A673 (cell line): ENCODE measurements at regions not wholly inside any gene's neighbourhood (a gene's known extent, or its start where the extent isn't known, plus 50 kb on each side); places are given as distances from the start of the nearest gene placed in this dataset.
"Not testable (repeated sequence)": the region's sequence is repeated elsewhere in the genome, so short reads cannot be mapped to it uniquely, and the experiment has no call there.

Experiments
- BruUV-seq: library from RNA; stranded (reverse); fragments of 400-500 nt; replicated peaks from 2 replicates; lab custom pipeline; 2021; lab: Mats Ljungman, UMichigan
- CTCF ChIA-PET: fragments of 300-600 bp; sonication (Branson Sonifier 250); formaldehyde crosslinking; loops from one replicate; lab custom pipeline; 2022; ENCODE audit warnings: antibody characterized with exemption; lab: Charles Lee
- POLR2A ChIA-PET: fragments of 300-600 bp; sonication (Branson Sonifier 250); formaldehyde crosslinking; loops from one replicate; lab custom pipeline; 2022; ENCODE audit warnings: antibody characterized with exemption; ENCODE audit not compliant: low non-redundant PET; lab: Charles Lee
- DNase-seq: peaks from one replicate; pipeline ENCODE4 v3.0.0-alpha.2; 2015; ENCODE audit warnings: low spot score
- H3K27ac ChIP-seq: fragments of 200-600 bp; sonication (generic); 2 replicates; pipeline ENCODE4 v1.5.1; 2016; ENCODE audit warnings: mixed run types, low read depth, mild to moderate bottlenecking, mixed read lengths, antibody characterized with exemption, low read length; ENCODE audit not compliant: poor library complexity, severe bottlenecking
- H3K27me3 ChIP-seq: fragments of 200-600 bp; sonication (generic); replicated peaks from 2 replicates; pipeline ENCODE4 v1.6.1; 2017; ENCODE audit warnings: mixed run types, low read depth, mild to moderate bottlenecking, mixed read lengths, antibody characterized with exemption, low read length; ENCODE audit not compliant: insufficient read depth, poor library complexity
- H3K36me3 ChIP-seq: fragments of 200-600 bp; sonication (generic); 2 replicates; pipeline ENCODE4 v1.6.1; 2016; ENCODE audit warnings: mixed run types, mild to moderate bottlenecking, mixed read lengths, antibody characterized with exemption, low read length; ENCODE audit not compliant: insufficient read depth, poor library complexity, severe bottlenecking
- H3K4me1 ChIP-seq: fragments of 200-600 bp; sonication (generic); 2 replicates; pipeline ENCODE4 v1.6.1; 2017; ENCODE audit warnings: mixed run types, mild to moderate bottlenecking, mixed read lengths, antibody characterized with exemption, low read length; ENCODE audit not compliant: insufficient read depth, poor library complexity, severe bottlenecking
- H3K4me3 ChIP-seq: fragments of 200-600 bp; sonication (generic); 2 replicates; pipeline ENCODE4 v1.5.1; 2016; ENCODE audit warnings: low read depth, mixed run types, mild to moderate bottlenecking, mixed read lengths, low read length; ENCODE audit not compliant: poor library complexity, severe bottlenecking
- H3K9me3 ChIP-seq: fragments of 200-600 bp; sonication (generic); 2 replicates; pipeline ENCODE4 v1.6.1; 2016; ENCODE audit warnings: mixed run types, low read depth, mild to moderate bottlenecking, mixed read lengths, antibody characterized with exemption, low read length; ENCODE audit not compliant: poor library complexity, severe bottlenecking
- CTCF ChIP-seq: fragments of 300-800, 200-600 bp; sonication (generic); conservative IDR thresholded peaks from 2 replicates; pipeline ENCODE4 v1.5.1; 2017; ENCODE audit warnings: low read depth, mild to moderate bottlenecking, antibody characterized with exemption, low read length, moderate library complexity, mixed read lengths
- EZH2 ChIP-seq: fragments of 200-600 bp; sonication (generic); IDR thresholded peaks from 2 replicates; pipeline ENCODE4 v1.6.1; 2017; ENCODE audit warnings: borderline replicate concordance, low read depth, mild to moderate bottlenecking, mixed read lengths, antibody characterized with exemption, low read length; ENCODE audit not compliant: poor library complexity, severe bottlenecking
- intact Hi-C: fragments of 100-400 bp; cut with micrococcal nuclease; formaldehyde crosslinking; loops from one replicate; pipeline ENCODE4 v1.10.0; 2022; ENCODE audit not compliant: unreplicated experiment

- Histone ChIP-seq H3K4me1 (no peaks in the 10 kb centered on the region), H3K27me3 (no peaks in the 10 kb centered on the region), H3K9me3 (no peaks in the 10 kb centered on the region), H3K4me3 (no peak overlapping the region), H3K36me3 (no peaks in the 10 kb centered on the region), H3K27ac (no peak overlapping the region)
- ChIA-PET POLR2A (interaction anchor here (0.7 kb wide), 1 partner anchor 45 kb away, joined by 3 read pairs; no protein-coding TSS in a partner anchor), CTCF (no interaction called here)
- DNase-seq, result no peak
- intact Hi-C loops, result no loop called here
- TF ChIP-seq CTCF, result no peak
- TF ChIP-seq EZH2, result no peak
- no TSS peak for BruUV-seq
Observed at GRCh38 chr4:103496800-103497199, 223.0 kb downstream of the TACR3 start.

- no peak overlapping the region for H3K4me3 ChIP-seq
- no peak for DNase-seq
- H3K9me3 ChIP-seq, result no peaks in the 10 kb centered on the region
- no peak overlapping the region for H3K27ac ChIP-seq
- CTCF ChIA-PET, result no interaction called here
- no peaks in the 10 kb centered on the region for H3K36me3 ChIP-seq
- no peaks in the 10 kb centered on the region for H3K4me1 ChIP-seq
- no peak for TF ChIP-seq EZH2
- no peak for TF ChIP-seq CTCF
- H3K27me3 ChIP-seq, result no peaks in the 10 kb centered on the region
- POLR2A ChIA-PET, result no interaction called here
- no TSS peak for BruUV-seq
- intact Hi-C loops, result no loop called here
Observed at GRCh38 chr4:103493450-103494159, 226.2 kb downstream of the TACR3 start.

GRCh38 chr4:103485296-103485695, 234.5 kb downstream of the TACR3 start:
- H3K4me3 ChIP-seq, H3K27ac ChIP-seq, CTCF ChIA-PET, H3K4me1 ChIP-seq, BruUV-seq, intact Hi-C loops, H3K27me3 ChIP-seq, H3K36me3 ChIP-seq, DNase-seq, POLR2A ChIA-PET, H3K9me3 ChIP-seq: not testable (repeated sequence)

GRCh38 chr4:103484521-103484920, 235.3 kb downstream of the TACR3 start:
- H3K27ac ChIP-seq, result no peak overlapping the region
- no peaks in the 10 kb centered on the region for H3K27me3 ChIP-seq
- H3K4me1 ChIP-seq, result no peaks in the 10 kb centered on the region
- CTCF ChIA-PET, result no interaction called here
- TF ChIP-seq CTCF (no peak), EZH2 (no peak)
- H3K4me3 ChIP-seq, result no peak overlapping the region
- H3K36me3 ChIP-seq, result no peaks in the 10 kb centered on the region
- BruUV-seq, result no TSS peak
- POLR2A ChIA-PET, result no interaction called here
- intact Hi-C loops, result no loop called here
- no peak for DNase-seq
- no peaks in the 10 kb centered on the region for H3K9me3 ChIP-seq
